H9 (cell line): ENCODE measurements at regions not wholly inside any gene's neighbourhood (a gene's known extent, or its start where the extent isn't known, plus 50 kb on each side); places are given as distances from the start of the nearest gene placed in this dataset.

ENCODE experiments used
- DNase-seq: peaks from one replicate; pipeline ENCODE4 v3.0.0-alpha.2; 2017
- H2AFZ ChIP-seq: one replicate; pipeline ENCODE4 v1.6.1; 2013; ENCODE audit warnings: mild to moderate bottlenecking, low read length, control low read depth, moderate library complexity
- H2AK5ac ChIP-seq: 2 replicates; pipeline ENCODE4 v1.6.1; 2013; ENCODE audit warnings: low read length, control low read depth, mixed read lengths; ENCODE audit not compliant: insufficient read length
- H2BK120ac ChIP-seq: one replicate; pipeline ENCODE4 v1.6.1; 2013; ENCODE audit warnings: low read depth, mild to moderate bottlenecking, low read length, control low read depth, inconsistent platforms; ENCODE audit not compliant: poor library complexity, severe bottlenecking
- H2BK12ac ChIP-seq: 2 replicates; pipeline ENCODE4 v1.6.1; 2013; ENCODE audit warnings: low read length, control low read depth, mixed read lengths, low read depth; ENCODE audit not compliant: insufficient read length
- H2BK15ac ChIP-seq: 2 replicates; pipeline ENCODE4 v1.6.1; 2013; ENCODE audit warnings: low read depth, low read length, control low read depth
- H2BK20ac ChIP-seq: one replicate; pipeline ENCODE4 v1.6.1; 2013; ENCODE audit warnings: low read depth, mild to moderate bottlenecking, low read length, control low read depth, inconsistent platforms; ENCODE audit not compliant: poor library complexity, severe bottlenecking
- H2BK5ac ChIP-seq: 2 replicates; pipeline ENCODE4 v1.6.1; 2013; ENCODE audit warnings: low read length, control low read depth, mixed read lengths; ENCODE audit not compliant: insufficient read length
- H3K14ac ChIP-seq: 2 replicates; pipeline ENCODE4 v1.6.1; 2013; ENCODE audit warnings: low read length, control low read depth; ENCODE audit not compliant: insufficient read depth
- H3K18ac ChIP-seq: 2 replicates; pipeline ENCODE4 v1.6.1; 2013; ENCODE audit warnings: low read depth, mild to moderate bottlenecking, mixed read lengths, low read length, control low read depth; ENCODE audit not compliant: insufficient read length
- H3K23ac ChIP-seq: 2 replicates; pipeline ENCODE4 v1.6.1; 2013; ENCODE audit warnings: low read length, control low read depth, mixed read lengths, low read depth; ENCODE audit not compliant: insufficient read length
- H3K23me2 ChIP-seq: 2 replicates; pipeline ENCODE4 v1.6.1; 2013; ENCODE audit warnings: low read depth, mild to moderate bottlenecking, mixed read lengths, low read length, control low read depth; ENCODE audit not compliant: insufficient read length, poor library complexity, severe bottlenecking
- H3K27ac ChIP-seq: 2 replicates; pipeline ENCODE4 v1.5.1; 2013; ENCODE audit warnings: low read length, control low read depth, mixed read lengths, low read depth; ENCODE audit not compliant: insufficient read length
- H3K27me3 ChIP-seq: 2 replicates; pipeline ENCODE4 v1.6.1; 2013; ENCODE audit warnings: low read length, control low read depth, inconsistent platforms; ENCODE audit not compliant: insufficient read depth
- H3K4ac ChIP-seq: 2 replicates; pipeline ENCODE4 v1.6.1; 2013; ENCODE audit warnings: low read depth, mild to moderate bottlenecking, control low read depth, inconsistent platforms, low read length, moderate library complexity
- H3K4me1 ChIP-seq: 2 replicates; pipeline ENCODE4 v1.6.1; 2013; ENCODE audit warnings: low read length, control low read depth, inconsistent platforms; ENCODE audit not compliant: insufficient read depth
- H3K4me2 ChIP-seq: 2 replicates; pipeline ENCODE4 v1.6.1; 2013; ENCODE audit warnings: low read length, control low read depth, mixed read lengths; ENCODE audit not compliant: insufficient read length, insufficient read depth
- H3K56ac ChIP-seq: 2 replicates; pipeline ENCODE4 v1.6.1; 2013; ENCODE audit warnings: low read depth, mild to moderate bottlenecking, mixed read lengths, low read length, control low read depth; ENCODE audit not compliant: insufficient read length
- H3K79me1 ChIP-seq: 2 replicates; pipeline ENCODE4 v1.6.1; 2013; ENCODE audit warnings: low read depth, mild to moderate bottlenecking, moderate library complexity, low read length, control low read depth, inconsistent platforms; ENCODE audit not compliant: insufficient read depth, poor library complexity, severe bottlenecking
- H3K79me2 ChIP-seq: 2 replicates; pipeline ENCODE4 v1.6.1; 2013; ENCODE audit warnings: low read length, control low read depth, inconsistent platforms; ENCODE audit not compliant: insufficient read depth
- H3K9ac ChIP-seq: 2 replicates; pipeline ENCODE4 v1.6.1; 2013; ENCODE audit warnings: low read length, control low read depth, mixed read lengths; ENCODE audit not compliant: insufficient read length; ENCODE audit errors: extremely low read depth
- H3K9me3 ChIP-seq: one replicate; pipeline ENCODE4 v1.6.1; 2013; ENCODE audit warnings: low read depth, low read length, inconsistent platforms; ENCODE audit not compliant: control insufficient read depth
- H3T11ph ChIP-seq: one replicate; pipeline ENCODE4 v1.6.1; 2013; ENCODE audit warnings: mild to moderate bottlenecking, low read length, control low read depth, inconsistent platforms
- H4K20me1 ChIP-seq: one replicate; pipeline ENCODE4 v1.6.1; 2013; ENCODE audit not compliant: control insufficient read depth, insufficient read length, insufficient read depth
- H4K5ac ChIP-seq: 2 replicates; pipeline ENCODE4 v1.6.1; 2013; ENCODE audit warnings: low read depth, mild to moderate bottlenecking, mixed read lengths, low read length, control low read depth; ENCODE audit not compliant: insufficient read length
- H4K8ac ChIP-seq: replicated peaks from 2 replicates; pipeline ENCODE4 v1.6.1; 2013; ENCODE audit warnings: low read length, control low read depth, mixed read lengths, low read depth; ENCODE audit not compliant: insufficient read length
- H4K91ac ChIP-seq: 2 replicates; pipeline ENCODE4 v1.6.1; 2013; ENCODE audit warnings: low read depth, mild to moderate bottlenecking, moderate library complexity, mixed read lengths, low read length, control low read depth; ENCODE audit not compliant: insufficient read length
- H3K27ac Mint-ChIP-seq, 3 experiments: 2 replicates in 2 of 3; 3 replicates in 1 of 3; pipeline ENCODE4 v1.8.0; 2020 to 2021; ENCODE audit warnings: mixed read lengths in 3 of 3, mild to moderate bottlenecking in 1 of 3, moderate library complexity in 1 of 3
- H3K27me3 Mint-ChIP-seq: 2 replicates; pipeline ENCODE4 v1.8.0; 2021; ENCODE audit warnings: low read depth, mild to moderate bottlenecking, moderate library complexity, mixed read lengths
- H3K36me3 Mint-ChIP-seq, 3 experiments: 2 replicates in 2 of 3; 3 replicates in 1 of 3; pipeline ENCODE4 v1.8.0; 2020 to 2021; ENCODE audit warnings: low read depth in 3 of 3, mixed read lengths in 3 of 3; ENCODE audit not compliant: insufficient read depth in 1 of 3
- H3K4me1 Mint-ChIP-seq, 2 experiments: 2 replicates each; pipeline ENCODE4 v1.8.0; 2020; ENCODE audit warnings: mixed read lengths in 2 of 2
- H3K4me3 Mint-ChIP-seq, 2 experiments: 2 replicates in 1 of 2; 3 replicates in 1 of 2; pipeline ENCODE4 v1.8.0; 2020 to 2021; ENCODE audit warnings: mild to moderate bottlenecking in 2 of 2, mixed read lengths in 2 of 2, moderate library complexity in 1 of 2
- H3K9me3 Mint-ChIP-seq, 2 experiments: 2 replicates in 1 of 2; 3 replicates in 1 of 2; pipeline ENCODE4 v1.8.0; 2020; ENCODE audit warnings: mild to moderate bottlenecking in 2 of 2, mixed read lengths in 2 of 2, moderate library complexity in 1 of 2
- WGBS: extraction: QIAGEN DNeasy Blood & Tissue Kit; methylation state at CpG from one replicate; pipeline ENCODE4 v1.1.7; 2013; ENCODE audit warnings: missing lambda C conversion rate, low lambda C conversion rate, mixed read lengths; ENCODE audit not compliant: insufficient read length; ENCODE audit errors: extremely low coverage; 5-methylcytosine and 5-hydroxymethylcytosine counted together
- TF ChIP-seq, protein P1 (sequence below): fragments of 200-600 bp; sonication (generic); conservative IDR thresholded peaks from 3 replicates; pipeline ENCODE4 v1.8.0; 2021; ENCODE audit warnings: antibody characterized with exemption, mild to moderate bottlenecking

DNA sequence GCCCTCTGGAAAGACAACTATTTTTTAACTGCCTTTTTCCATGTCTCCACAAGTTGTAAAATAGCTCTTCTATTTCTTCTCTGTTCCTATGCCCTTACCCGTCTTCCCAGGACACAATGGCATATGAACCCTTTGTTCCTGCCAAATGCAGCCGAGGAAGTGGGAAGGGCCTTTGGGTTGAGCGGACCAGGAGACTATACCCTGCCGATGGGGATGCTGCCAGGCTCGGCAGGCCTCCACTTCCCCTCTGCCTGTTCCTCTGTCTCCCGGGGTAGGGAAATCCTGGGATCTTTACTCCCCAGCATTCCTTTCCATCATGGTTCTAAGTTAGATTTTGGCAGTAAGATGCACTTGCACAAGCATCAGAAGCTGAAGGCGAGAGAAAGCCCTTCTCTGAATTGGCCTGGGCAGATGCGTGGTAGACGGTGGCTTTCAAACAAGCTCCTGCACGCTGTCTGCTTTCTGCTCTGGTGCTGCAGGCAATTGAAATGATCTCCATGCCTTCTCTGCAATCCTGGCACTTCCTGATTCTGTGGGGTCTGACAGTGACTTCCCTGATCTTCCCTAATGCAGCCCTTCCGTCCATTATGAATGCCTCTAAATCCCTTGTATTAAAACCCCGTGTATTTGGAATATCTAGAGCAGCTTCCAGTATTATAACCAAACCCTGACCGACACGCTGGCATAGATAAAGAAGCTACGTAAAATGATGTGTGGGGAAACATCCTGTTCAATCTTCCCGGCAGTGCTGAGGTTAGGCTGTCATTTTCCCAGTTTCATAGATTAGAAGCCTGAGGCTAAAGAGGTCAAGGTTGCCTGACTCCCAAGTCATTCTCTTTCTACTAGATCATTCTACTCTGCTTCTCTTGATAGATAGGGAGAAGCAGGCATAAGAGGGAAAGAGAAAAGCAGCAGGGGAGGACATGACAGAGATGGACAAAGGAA lies 69.8 kb downstream of the MCFD2 start:
- Histone ChIP-seq H3K27ac (no peak overlapping the region), H2BK15ac (no peak overlapping the region), H3K14ac (no peak overlapping the region), H2BK5ac (no peak overlapping the region), H3K4me2 (no peak overlapping the region), H4K5ac (no peak overlapping the region), H3K23ac (no peak overlapping the region), H4K8ac (no peak overlapping the region), H3K18ac (no peak overlapping the region), H2BK12ac (no peak overlapping the region), H2AFZ (no peak overlapping the region), H2AK5ac (no peak overlapping the region), H3T11ph (no peak overlapping the region), H3K79me2 (no peaks in the 10 kb centered on the region), H3K4ac (no peak overlapping the region), H3K27me3 (no peaks in the 10 kb centered on the region), H3K9ac (no peak overlapping the region), H2BK120ac (no peak overlapping the region), H3K79me1 (no peaks in the 10 kb centered on the region), H4K91ac (no peak overlapping the region), H3K23me2 (no peaks in the 10 kb centered on the region), H3K56ac (no peak overlapping the region), H3K4me1 (no peaks in the 10 kb centered on the region; the same call in 1 of the 2 replicates), H4K20me1 (no peaks in the 10 kb centered on the region), H2BK20ac (no peak overlapping the region), H3K9me3 (no peaks in the 10 kb centered on the region)
- Mint-ChIP-seq H3K27me3 (peaks cover 2% of the 10 kb centered on the region), H3K4me3 (no peak overlapping the region), H3K36me3 (no peaks in the 10 kb centered on the region), H3K4me1 (peaks cover 4 to 8% of the 10 kb centered on the region in 2 experiments; a peak in 2 of 4 replicates), H3K9me3 (no peaks in the 10 kb centered on the region), H3K27ac (no peak overlapping the region)
- no peak for DNase-seq
- no CpG with 5 or more reads among the region's 16 CpGs for whole genome bisulfite sequencing
- TF ChIP-seq, protein P1, sequence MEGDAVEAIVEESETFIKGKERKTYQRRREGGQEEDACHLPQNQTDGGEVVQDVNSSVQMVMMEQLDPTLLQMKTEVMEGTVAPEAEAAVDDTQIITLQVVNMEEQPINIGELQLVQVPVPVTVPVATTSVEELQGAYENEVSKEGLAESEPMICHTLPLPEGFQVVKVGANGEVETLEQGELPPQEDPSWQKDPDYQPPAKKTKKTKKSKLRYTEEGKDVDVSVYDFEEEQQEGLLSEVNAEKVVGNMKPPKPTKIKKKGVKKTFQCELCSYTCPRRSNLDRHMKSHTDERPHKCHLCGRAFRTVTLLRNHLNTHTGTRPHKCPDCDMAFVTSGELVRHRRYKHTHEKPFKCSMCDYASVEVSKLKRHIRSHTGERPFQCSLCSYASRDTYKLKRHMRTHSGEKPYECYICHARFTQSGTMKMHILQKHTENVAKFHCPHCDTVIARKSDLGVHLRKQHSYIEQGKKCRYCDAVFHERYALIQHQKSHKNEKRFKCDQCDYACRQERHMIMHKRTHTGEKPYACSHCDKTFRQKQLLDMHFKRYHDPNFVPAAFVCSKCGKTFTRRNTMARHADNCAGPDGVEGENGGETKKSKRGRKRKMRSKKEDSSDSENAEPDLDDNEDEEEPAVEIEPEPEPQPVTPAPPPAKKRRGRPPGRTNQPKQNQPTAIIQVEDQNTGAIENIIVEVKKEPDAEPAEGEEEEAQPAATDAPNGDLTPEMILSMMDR = no peak
